GM13977 (cell line): ENCODE measurements at regions not wholly inside any gene's neighbourhood (a gene's known extent, or its start where the extent isn't known, plus 50 kb on each side); places are given as distances from the start of the nearest gene placed in this dataset.

Experiments
- DNase-seq: peaks from one replicate; pipeline ENCODE4 v3.0.0; 2012; ENCODE audit warnings: low spot score
- in situ Hi-C: fragments of 300-500 bp; cut with MboI; formaldehyde crosslinking; loops from one replicate; pipeline ENCODE4 v1.12.0; 2022; ENCODE audit warnings: low sequenced_read_pairs, low pct_unique_long_range_greater_than_20kb, mixed read lengths, inconsistent platforms; ENCODE audit not compliant: unreplicated experiment
- TF ChIP-seq, protein P1 (sequence below): IDR thresholded peaks from 2 replicates; pipeline ENCODE4 v1.5.1; 2012; ENCODE audit warnings: mild to moderate bottlenecking, control low read depth; ENCODE audit not compliant: insufficient read depth; ENCODE audit errors: extremely low read depth, missing control alignments

DNA sequence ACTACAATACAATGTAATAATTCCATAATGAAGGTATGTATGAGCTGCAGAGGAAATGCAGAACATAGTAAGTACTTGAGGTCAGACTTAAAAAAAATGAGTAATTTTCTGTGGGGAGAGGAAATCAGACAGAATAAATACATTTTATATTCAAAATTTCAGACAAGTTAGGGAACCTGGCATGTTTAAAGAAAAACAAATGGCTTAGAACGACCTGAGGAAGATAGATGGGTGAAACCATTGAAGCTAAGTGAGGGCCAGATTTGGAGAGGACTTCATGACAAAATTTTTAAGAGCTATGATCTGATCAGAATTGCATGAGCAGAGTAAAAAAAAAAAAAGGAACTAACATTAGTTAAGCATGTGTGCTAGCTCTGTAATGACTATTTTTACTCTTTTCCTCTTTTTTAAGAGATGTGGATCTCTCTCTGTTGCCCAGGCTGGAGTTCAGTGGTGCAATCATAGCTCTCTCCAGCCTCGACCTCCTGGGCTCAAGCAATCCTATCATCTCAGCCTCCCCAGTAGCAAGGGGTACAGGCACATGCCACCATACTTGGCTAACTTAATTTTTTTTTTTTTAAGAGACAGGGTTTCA, 157.6 kb upstream of the PDE3A start:
- TF ChIP-seq, protein P1, sequence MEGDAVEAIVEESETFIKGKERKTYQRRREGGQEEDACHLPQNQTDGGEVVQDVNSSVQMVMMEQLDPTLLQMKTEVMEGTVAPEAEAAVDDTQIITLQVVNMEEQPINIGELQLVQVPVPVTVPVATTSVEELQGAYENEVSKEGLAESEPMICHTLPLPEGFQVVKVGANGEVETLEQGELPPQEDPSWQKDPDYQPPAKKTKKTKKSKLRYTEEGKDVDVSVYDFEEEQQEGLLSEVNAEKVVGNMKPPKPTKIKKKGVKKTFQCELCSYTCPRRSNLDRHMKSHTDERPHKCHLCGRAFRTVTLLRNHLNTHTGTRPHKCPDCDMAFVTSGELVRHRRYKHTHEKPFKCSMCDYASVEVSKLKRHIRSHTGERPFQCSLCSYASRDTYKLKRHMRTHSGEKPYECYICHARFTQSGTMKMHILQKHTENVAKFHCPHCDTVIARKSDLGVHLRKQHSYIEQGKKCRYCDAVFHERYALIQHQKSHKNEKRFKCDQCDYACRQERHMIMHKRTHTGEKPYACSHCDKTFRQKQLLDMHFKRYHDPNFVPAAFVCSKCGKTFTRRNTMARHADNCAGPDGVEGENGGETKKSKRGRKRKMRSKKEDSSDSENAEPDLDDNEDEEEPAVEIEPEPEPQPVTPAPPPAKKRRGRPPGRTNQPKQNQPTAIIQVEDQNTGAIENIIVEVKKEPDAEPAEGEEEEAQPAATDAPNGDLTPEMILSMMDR: no peak
- in situ Hi-C loops: no loop called here
- no peak for DNase-seq

GRCh38 chr12:20211541-20211940, 156.8 kb upstream of the PDE3A start:
- TF ChIP-seq, protein P1: no peak
- in situ Hi-C loops: no loop called here
- no peak for DNase-seq

GRCh38 chr12:20211981-20212421, 156.3 kb upstream of the PDE3A start:
- DNase-seq: no peak
- TF ChIP-seq, protein P1: no peak
- in situ Hi-C loops: no loop called here

DNA sequence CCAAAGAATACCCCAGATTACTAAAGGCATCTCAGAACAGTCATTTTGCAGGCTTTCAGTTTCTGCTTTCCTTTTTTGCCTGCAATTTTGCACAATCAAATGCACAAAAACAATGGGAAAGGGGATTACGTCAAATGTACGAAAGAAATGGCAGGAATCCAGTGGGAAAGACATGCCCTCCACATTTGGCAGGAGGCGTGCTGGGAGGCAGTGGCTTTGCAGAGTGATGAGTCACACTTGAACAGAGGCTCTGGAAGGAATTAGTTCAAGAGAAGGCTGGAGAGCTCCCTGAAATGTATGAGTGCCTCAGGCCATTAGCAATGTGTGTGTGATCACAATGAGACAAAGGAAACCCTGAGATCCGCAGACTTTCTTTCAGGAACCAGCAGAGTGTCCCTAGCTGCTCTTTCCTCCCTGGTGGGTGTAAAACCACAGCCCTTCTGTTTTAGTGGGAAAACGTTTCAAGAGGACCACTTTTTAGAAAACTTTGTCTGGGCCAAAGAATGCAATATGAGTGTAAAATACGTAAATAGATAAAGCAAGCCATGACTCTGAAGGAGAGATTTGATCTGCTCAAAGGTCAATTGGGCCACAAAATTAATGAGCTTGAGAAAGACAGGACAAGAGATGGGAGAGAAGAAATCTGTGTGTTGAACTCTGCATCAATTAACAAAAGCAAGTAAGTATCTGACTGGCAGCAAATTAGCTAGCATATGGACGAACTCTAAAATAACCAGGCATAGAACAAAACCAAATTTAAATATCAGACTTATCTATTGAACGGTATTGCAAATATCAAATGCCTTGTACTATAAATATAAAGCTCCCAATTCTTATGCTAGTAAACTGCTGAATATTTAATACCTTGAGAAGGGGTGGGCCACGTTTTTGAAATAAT, 155.4 kb upstream of the PDE3A start:
- in situ Hi-C loops: no loop called here
- TF ChIP-seq, protein P1: no peak
- no peak for DNase-seq

DNA sequence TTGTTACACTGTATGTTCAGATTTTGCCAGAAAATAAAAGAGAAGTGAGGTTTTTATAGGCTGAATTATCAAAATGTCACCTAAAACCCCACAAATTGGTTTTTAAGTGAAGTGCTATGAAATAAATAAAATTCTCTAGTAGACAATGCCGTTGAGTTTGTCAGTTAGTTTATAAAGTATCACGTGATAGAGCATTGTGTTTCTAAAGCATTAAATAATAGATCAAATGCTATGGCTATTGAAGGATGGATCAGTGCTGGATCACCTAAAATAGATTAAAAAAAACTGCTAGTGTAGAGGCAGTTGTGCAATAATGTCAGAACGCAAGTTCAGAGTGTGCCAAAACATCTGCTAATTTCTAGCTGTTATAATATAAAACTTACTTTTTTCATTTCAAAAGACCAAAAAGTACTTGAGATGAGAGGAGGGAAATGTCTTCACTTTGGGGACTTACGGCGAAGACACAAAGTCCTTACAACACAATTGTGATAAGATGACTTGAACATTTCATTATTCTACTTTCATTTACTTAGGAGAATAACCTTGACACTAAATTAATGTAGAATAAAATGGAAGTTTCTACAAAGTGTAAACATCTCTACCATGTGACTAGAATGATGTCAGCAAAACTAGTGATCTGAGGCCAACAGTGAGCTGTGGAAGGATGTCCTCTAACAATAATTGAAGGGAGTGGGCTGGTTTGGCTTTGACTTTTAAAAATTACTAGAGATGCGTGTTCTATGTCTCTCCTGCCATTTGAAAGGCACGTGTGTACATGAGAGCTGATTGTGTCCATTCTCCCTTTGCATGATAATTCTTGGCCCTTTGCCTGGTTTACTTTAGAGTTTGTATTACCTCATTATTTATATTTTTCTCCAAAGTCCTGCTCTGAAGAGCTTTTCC, 154.4 kb upstream of the PDE3A start:
- DNase-seq: no peak
- in situ Hi-C loops: no loop called here

More for the DNA sequence above, 154.4 kb upstream of the PDE3A start:
- TF ChIP-seq, protein P1: no peak
